GM19463 (cell line): ENCODE measurements at regions not wholly inside any gene's neighbourhood (a gene's known extent, or its start where the extent isn't known, plus 50 kb on each side); places are given as distances from the start of the nearest gene placed in this dataset.
"Not testable (repeated sequence)": the region's sequence is repeated elsewhere in the genome, so short reads cannot be mapped to it uniquely, and the experiment has no call there.

ENCODE experiments used
- ATAC-seq: cut with Tn5 transposase; IDR thresholded peaks from one replicate; pipeline ENCODE4 v1.9.1; 2021; ENCODE audit warnings: mild to moderate bottlenecking, moderate library complexity; ENCODE audit not compliant: unreplicated experiment

- no peak for ATAC-seq
Measured at GRCh38 chr6:167392631-167393316, 67.9 kb downstream of the TTLL2 start.

- no peak for ATAC-seq
Measured at GRCh38 chr6:167393731-167394130, 68.8 kb downstream of the TTLL2 start.

- no peak for ATAC-seq
Measured at GRCh38 chr6:167394339-167394738, 69.5 kb downstream of the TTLL2 start.

GRCh38 chr6:167394820-167395219, 69.9 kb downstream of the TTLL2 start:
- no peak for ATAC-seq

- no peak for ATAC-seq
Measured at GRCh38 chr6:167396068-167396658, 71.3 kb downstream of the TTLL2 start.

- ATAC-seq, result no peak
Measured at GRCh38 chr6:167396659-167397490, 72.0 kb downstream of the TTLL2 start.

- no peak for ATAC-seq
Measured at GRCh38 chr6:167397712-167398111, 72.8 kb downstream of the TTLL2 start.

- no peak for ATAC-seq
Measured at GRCh38 chr6:167398214-167399050, 73.5 kb downstream of the TTLL2 start.

- no peak for ATAC-seq
Measured at GRCh38 chr6:167399051-167399387, 74.1 kb downstream of the TTLL2 start.

GRCh38 chr6:167399599-167399998, 74.7 kb downstream of the TTLL2 start:
- ATAC-seq, result no peak

GRCh38 chr6:167400482-167401138, 75.7 kb downstream of the TTLL2 start:
- ATAC-seq, result no peak

GRCh38 chr6:167401525-167402194, 76.8 kb downstream of the TTLL2 start:
- ATAC-seq, result no peak

GRCh38 chr6:167402195-167402686, 77.4 kb downstream of the TTLL2 start:
- ATAC-seq, result no peak

GRCh38 chr6:167403427-167403826, 78.5 kb downstream of the TTLL2 start:
- ATAC-seq, result no peak

GRCh38 chr6:167404385-167405049, 79.6 kb downstream of the TTLL2 start:
- no peak for ATAC-seq

GRCh38 chr6:167405778-167406532, 81.1 kb downstream of the TTLL2 start:
- no peak for ATAC-seq

GRCh38 chr6:167406533-167407238, 81.8 kb downstream of the TTLL2 start:
- not testable (repeated sequence) for ATAC-seq
